ENCODE measurements at regions not wholly inside any gene's neighbourhood (a gene's known extent, or its start where the extent isn't known, plus 50 kb on each side); places are given as distances from the start of the nearest gene placed in this dataset.

DNA sequence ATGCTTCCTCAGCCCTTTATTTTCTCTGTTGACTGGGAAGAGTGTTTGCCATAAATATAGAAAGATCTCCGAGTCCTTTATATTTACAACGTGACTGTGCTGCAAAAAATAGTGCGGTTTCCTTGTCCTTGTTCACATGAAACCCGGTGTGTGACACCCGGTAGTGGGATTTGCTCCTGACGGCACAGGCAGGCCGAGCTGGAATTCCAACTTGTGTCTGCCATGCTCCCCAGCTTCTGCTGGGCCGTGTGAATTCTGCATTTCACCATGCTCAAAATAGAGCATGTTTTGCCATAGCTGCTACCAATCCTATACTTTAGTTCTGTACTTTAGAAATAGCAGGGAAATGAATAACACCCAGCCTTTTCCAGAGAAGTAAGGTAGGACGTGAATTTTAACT, 60.3 kb upstream of the PDE10A start:
- TF ChIP-seq, protein P1, sequence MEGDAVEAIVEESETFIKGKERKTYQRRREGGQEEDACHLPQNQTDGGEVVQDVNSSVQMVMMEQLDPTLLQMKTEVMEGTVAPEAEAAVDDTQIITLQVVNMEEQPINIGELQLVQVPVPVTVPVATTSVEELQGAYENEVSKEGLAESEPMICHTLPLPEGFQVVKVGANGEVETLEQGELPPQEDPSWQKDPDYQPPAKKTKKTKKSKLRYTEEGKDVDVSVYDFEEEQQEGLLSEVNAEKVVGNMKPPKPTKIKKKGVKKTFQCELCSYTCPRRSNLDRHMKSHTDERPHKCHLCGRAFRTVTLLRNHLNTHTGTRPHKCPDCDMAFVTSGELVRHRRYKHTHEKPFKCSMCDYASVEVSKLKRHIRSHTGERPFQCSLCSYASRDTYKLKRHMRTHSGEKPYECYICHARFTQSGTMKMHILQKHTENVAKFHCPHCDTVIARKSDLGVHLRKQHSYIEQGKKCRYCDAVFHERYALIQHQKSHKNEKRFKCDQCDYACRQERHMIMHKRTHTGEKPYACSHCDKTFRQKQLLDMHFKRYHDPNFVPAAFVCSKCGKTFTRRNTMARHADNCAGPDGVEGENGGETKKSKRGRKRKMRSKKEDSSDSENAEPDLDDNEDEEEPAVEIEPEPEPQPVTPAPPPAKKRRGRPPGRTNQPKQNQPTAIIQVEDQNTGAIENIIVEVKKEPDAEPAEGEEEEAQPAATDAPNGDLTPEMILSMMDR (IDR thresholded peaks at IDR 0.05; ENCODE audit: poor library complexity) = no peak
- no peak for TF ChIP-seq EZH2 (IDR thresholded peaks at IDR 0.05; ENCODE audit: borderline replicate concordance)

Data from hepatocyte (in vitro differentiated cells).